A549 (cell line): ENCODE measurements at regions not wholly inside any gene's neighbourhood (a gene's known extent, or its start where the extent isn't known, plus 50 kb on each side); places are given as distances from the start of the nearest gene placed in this dataset.

Source experiments
- ATAC-seq, 2 experiments: fragments of 200-7000 bp in 1 of 2; fragments of >200 bp in 1 of 2; cut with Nextera tagmentation in 1 of 2; cut with Tn5 transposase in 1 of 2; 3 replicates each; pipeline versions ENCODE4 v1.8.0 to v1.9.1; 2018 to 2020; ENCODE audit warnings: mild to moderate bottlenecking in 1 of 2, moderate library complexity in 1 of 2
- CTCF ChIA-PET: fragments of 300-600 bp; sonication (Branson Sonifier 250); formaldehyde crosslinking; extraction: SDS; loops from one replicate; lab custom pipeline; 2021; ENCODE audit warnings: antibody characterized with exemption, inconsistent platforms; lab: Yijun Ruan, JAX
- POLR2A ChIA-PET: fragments of 350-600 bp; formaldehyde crosslinking; extraction: SDS; loops from one replicate; lab custom pipeline; 2021; ENCODE audit warnings: antibody characterized with exemption, inconsistent platforms; lab: Yijun Ruan, JAX
- DNase-seq, 2 experiments: peaks; one replicate each; pipeline versions ENCODE4 v3.0.0 to v3.0.0-alpha.2; 2011 to 2016; ENCODE audit warnings: low read depth in 1 of 2, low spot score in 1 of 2
- FAIRE-seq: peaks from 2 replicates; lab custom pipeline; 2011; peaks lifted over from hg19 to GRCh38; lab: Jason Lieb, UNC
- H3K27ac ChIP-seq, 2 experiments: fragments of >200 bp; sonication (Bioruptor Twin); formaldehyde crosslinking; 3 replicates each; pipeline ENCODE4 v1.5.1; 2016 to 2017
- H3K4me1 ChIP-seq: fragments of >200 bp; sonication (Bioruptor Twin); formaldehyde crosslinking; 3 replicates; pipeline ENCODE4 v1.6.1; 2016
- H3K4me2 ChIP-seq: fragments of >200 bp; sonication (Bioruptor Twin); formaldehyde crosslinking; 3 replicates; pipeline ENCODE4 v1.6.1; 2016
- H3K4me3 ChIP-seq: fragments of >200 bp; sonication (Bioruptor Twin); formaldehyde crosslinking; 3 replicates; pipeline ENCODE4 v1.5.1; 2016
- H3K9me3 ChIP-seq: fragments of >200 bp; sonication (Bioruptor Twin); formaldehyde crosslinking; 3 replicates; pipeline ENCODE4 v1.6.1; 2016
- BHLHE40 ChIP-seq: IDR thresholded peaks from 2 replicates; pipeline ENCODE4 v1.6.1; 2012; ENCODE audit warnings: low read depth, low read length, inconsistent platforms
- CBX2 ChIP-seq: fragments of 200-600 bp; sonication (generic); IDR thresholded peaks from 2 replicates; pipeline ENCODE4 v1.6.1; 2016; ENCODE audit warnings: low read depth, mild to moderate bottlenecking, borderline replicate concordance
- CHD4 ChIP-seq: fragments of 200-600 bp; sonication (generic); IDR thresholded peaks from 2 replicates; pipeline ENCODE4 v1.6.1; 2016; ENCODE audit warnings: antibody characterized with exemption, mild to moderate bottlenecking, borderline replicate concordance
- EHMT2 ChIP-seq: fragments of 200-600 bp; sonication (generic); IDR thresholded peaks from 2 replicates; pipeline ENCODE4 v1.6.1; 2016; ENCODE audit warnings: antibody characterized with exemption, low read depth, mild to moderate bottlenecking, moderate library complexity
- ELK1 ChIP-seq: fragments of 150-350 bp; IDR thresholded peaks from 2 replicates; pipeline ENCODE4 v1.6.1; 2014; ENCODE audit warnings: low read depth, mild to moderate bottlenecking, low read length
- ESRRA ChIP-seq: fragments of 150-350 bp; IDR thresholded peaks from 2 replicates; pipeline ENCODE4 v1.6.1; 2014; ENCODE audit warnings: mild to moderate bottlenecking, low read length, borderline replicate concordance
- FOSB ChIP-seq: fragments of 250-450 bp; sonication (Bioruptor Pico); IDR thresholded peaks from 2 replicates; pipeline ENCODE4 v1.5.0; 2020; ENCODE audit warnings: mild to moderate bottlenecking, moderate library complexity
- FOXS1 ChIP-seq: fragments of 250-450 bp; sonication (Bioruptor Pico); IDR thresholded peaks from 2 replicates; pipeline ENCODE4 v1.5.0; 2020; ENCODE audit warnings: mild to moderate bottlenecking, moderate library complexity
- HDAC2 ChIP-seq: fragments of 200-600 bp; sonication (generic); IDR thresholded peaks from 2 replicates; pipeline ENCODE4 v1.6.1; 2016
- HOXB5 ChIP-seq: fragments of 250-450 bp; sonication (Bioruptor Pico); IDR thresholded peaks from 2 replicates; pipeline ENCODE4 v1.5.0; 2020; ENCODE audit warnings: mild to moderate bottlenecking, moderate library complexity
- KDM1A ChIP-seq: fragments of 200-600 bp; sonication (generic); IDR thresholded peaks from 2 replicates; pipeline ENCODE4 v1.6.1; 2016; ENCODE audit warnings: low read depth, mild to moderate bottlenecking
- MAZ ChIP-seq: fragments of 150-350 bp; IDR thresholded peaks from 2 replicates; pipeline ENCODE4 v1.6.1; 2014; ENCODE audit warnings: antibody characterized with exemption, low read depth, low read length, borderline replicate concordance
- NFE2L2 ChIP-seq: fragments of 150-350 bp; conservative IDR thresholded peaks from 2 replicates; pipeline ENCODE4 v1.6.1; 2014; ENCODE audit warnings: low read length
- NPAS2 ChIP-seq: fragments of 250-450 bp; sonication (Bioruptor Pico); IDR thresholded peaks from 2 replicates; pipeline ENCODE4 v1.8.0; 2022; ENCODE audit warnings: mild to moderate bottlenecking, moderate library complexity, borderline replicate concordance
- POLR2A ChIP-seq: IDR thresholded peaks from 2 replicates; pipeline ENCODE4 v1.6.1; 2012; ENCODE audit warnings: mild to moderate bottlenecking, low read length
- RAD21 ChIP-seq, 2 experiments: fragments of >200 bp in 1 of 2; sonication (Bioruptor Twin) in 1 of 2; formaldehyde crosslinking in 1 of 2; IDR thresholded peaks in 1 of 2; conservative IDR thresholded peaks in 1 of 2; 2 replicates in 1 of 2; 3 replicates in 1 of 2; pipeline ENCODE4 v1.6.1; 2012 to 2018; ENCODE audit warnings: inconsistent platforms in 1 of 2
- RCOR1 ChIP-seq: fragments of 150-350 bp; IDR thresholded peaks from 2 replicates; pipeline ENCODE4 v1.6.1; 2014; ENCODE audit warnings: antibody characterized with exemption, low read length, low read depth
- REST ChIP-seq: fragments of 200-600 bp; sonication (generic); IDR thresholded peaks from 2 replicates; pipeline ENCODE4 v1.6.1; 2016; ENCODE audit warnings: antibody characterized with exemption, mild to moderate bottlenecking, moderate library complexity
- SMC3 ChIP-seq: fragments of >200 bp; sonication (Bioruptor Twin); formaldehyde crosslinking; IDR thresholded peaks from 3 replicates; pipeline ENCODE4 v1.6.1; 2018; ENCODE audit warnings: inconsistent platforms
- SREBF2 ChIP-seq: fragments of 450-650 bp; IDR thresholded peaks from 2 replicates; pipeline ENCODE4 v1.6.1; 2014; ENCODE audit warnings: mild to moderate bottlenecking, moderate library complexity
- TFCP2L1 ChIP-seq: fragments of 250-450 bp; sonication (Bioruptor Pico); IDR thresholded peaks from 2 replicates; pipeline ENCODE4 v1.5.0; 2021; ENCODE audit warnings: mild to moderate bottlenecking
- USF2 ChIP-seq: fragments of 450-650 bp; IDR thresholded peaks from 2 replicates; pipeline ENCODE4 v1.6.1; 2014; ENCODE audit warnings: antibody characterized with exemption
- ZC3H11A ChIP-seq: fragments of 450-650 bp; IDR thresholded peaks from 2 replicates; pipeline ENCODE4 v1.6.1; 2014; ENCODE audit warnings: antibody characterized with exemption, mild to moderate bottlenecking
- ZNF302 ChIP-seq: fragments of 250-450 bp; sonication (Bioruptor Pico); IDR thresholded peaks from 2 replicates; pipeline ENCODE4 v1.9.0; 2021; ENCODE audit warnings: inconsistent platforms, mild to moderate bottlenecking, moderate library complexity
- ZSCAN20 ChIP-seq: fragments of 250-450 bp; sonication (Bioruptor Pico); IDR thresholded peaks from 2 replicates; pipeline ENCODE4 v1.8.0; 2022; ENCODE audit warnings: mild to moderate bottlenecking, moderate library complexity
- WGBS: methylation state at CpG from one replicate; pipeline ENCODE4 v1.1.6; 2017; ENCODE audit errors: missing lambda C conversion rate; 5-methylcytosine and 5-hydroxymethylcytosine counted together
- TF ChIP-seq, protein P1 (sequence below): IDR thresholded peaks from 2 replicates; pipeline ENCODE4 v1.6.1; 2012; ENCODE audit warnings: low read depth, borderline replicate concordance
- TF ChIP-seq, protein P2 (sequence below): fragments of >200 bp; sonication (Bioruptor Twin); formaldehyde crosslinking; IDR thresholded peaks from 3 replicates; pipeline ENCODE4 v1.6.1; 2016
- TF ChIP-seq, protein P3 (sequence below): IDR thresholded peaks from 2 replicates; pipeline ENCODE4 v1.6.1; 2012

DNA sequence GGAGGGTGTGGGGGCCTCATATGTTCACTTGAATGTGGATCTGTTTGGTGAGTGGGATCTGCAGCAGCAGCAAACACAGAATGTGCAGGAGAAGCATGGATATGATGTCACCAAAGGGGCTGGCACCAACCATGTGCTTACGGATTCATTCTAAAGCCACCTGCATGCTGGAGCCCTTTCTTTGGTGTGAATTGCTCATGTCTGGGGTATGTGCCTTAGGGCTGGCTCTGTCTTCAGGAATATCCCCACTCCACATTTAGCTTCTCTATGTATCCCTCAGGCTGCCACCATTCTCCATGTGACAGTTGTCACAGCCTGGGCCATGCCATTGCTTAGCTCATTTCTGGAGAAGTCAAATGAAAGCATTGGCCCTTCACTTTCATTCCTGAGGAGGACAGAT is 606.8 kb upstream of the AMELY start:
- no CpG with 5 or more reads among the region's 1 CpG for WGBS
- no peak for DNase-seq
- no peak for ATAC-seq

GRCh38 chrY:7516268-7516667 is 604.7 kb upstream of the AMELY start:
- 0% methylated on average over 2 of the region's 3 CpGs for WGBS
- no peak overlapping the region for H3K4me3 ChIP-seq
- H3K4me1 ChIP-seq: no peaks in the 10 kb centered on the region
- ATAC-seq: no peak
- H3K9me3 ChIP-seq: no peaks in the 10 kb centered on the region
- POLR2A ChIA-PET: no interaction called here
- CTCF ChIA-PET: no interaction called here
- TF ChIP-seq KDM1A (no peak), HDAC2 (no peak), TFCP2L1 (CRISPR knock-in tag) (no peak), ZNF302 (CRISPR knock-in tag) (no peak), RCOR1 (no peak), BHLHE40 (no peak), CHD4 (no peak), FOSB (CRISPR knock-in tag) (no peak), NPAS2 (CRISPR knock-in tag) (no peak), MAZ (no peak), NFE2L2 (no peak), ZC3H11A (no peak), HOXB5 (CRISPR knock-in tag) (no peak), ZSCAN20 (CRISPR knock-in tag) (no peak)
- TF ChIP-seq, protein P1, sequence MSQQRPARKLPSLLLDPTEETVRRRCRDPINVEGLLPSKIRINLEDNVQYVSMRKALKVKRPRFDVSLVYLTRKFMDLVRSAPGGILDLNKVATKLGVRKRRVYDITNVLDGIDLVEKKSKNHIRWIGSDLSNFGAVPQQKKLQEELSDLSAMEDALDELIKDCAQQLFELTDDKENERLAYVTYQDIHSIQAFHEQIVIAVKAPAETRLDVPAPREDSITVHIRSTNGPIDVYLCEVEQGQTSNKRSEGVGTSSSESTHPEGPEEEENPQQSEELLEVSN: no peak
- TF ChIP-seq, protein P2, sequence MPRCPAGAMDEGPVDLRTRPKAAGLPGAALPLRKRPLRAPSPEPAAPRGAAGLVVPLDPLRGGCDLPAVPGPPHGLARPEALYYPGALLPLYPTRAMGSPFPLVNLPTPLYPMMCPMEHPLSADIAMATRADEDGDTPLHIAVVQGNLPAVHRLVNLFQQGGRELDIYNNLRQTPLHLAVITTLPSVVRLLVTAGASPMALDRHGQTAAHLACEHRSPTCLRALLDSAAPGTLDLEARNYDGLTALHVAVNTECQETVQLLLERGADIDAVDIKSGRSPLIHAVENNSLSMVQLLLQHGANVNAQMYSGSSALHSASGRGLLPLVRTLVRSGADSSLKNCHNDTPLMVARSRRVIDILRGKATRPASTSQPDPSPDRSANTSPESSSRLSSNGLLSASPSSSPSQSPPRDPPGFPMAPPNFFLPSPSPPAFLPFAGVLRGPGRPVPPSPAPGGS: no peak
- H3K4me2 ChIP-seq: no peak overlapping the region
- no peak for FAIRE-seq
- H3K27ac ChIP-seq: no peak overlapping the region
- DNase-seq: no peak

More for the DNA sequence above, 606.8 kb upstream of the AMELY start:
- Histone ChIP-seq H3K27ac (no peak overlapping the region), H3K4me3 (no peak overlapping the region), H3K9me3 (no peaks in the 10 kb centered on the region), H3K4me2 (no peak overlapping the region), H3K4me1 (no peaks in the 10 kb centered on the region)
- ChIA-PET POLR2A (no interaction called here), CTCF (no interaction called here)
- TF ChIP-seq RAD21 (conservative IDR thresholded peaks at IDR 0.05 in 1 of 2, IDR thresholded peaks at IDR 0.05 in 1 of 2) (no peak), NFE2L2 (no peak), USF2 (no peak), ESRRA (no peak), BHLHE40 (no peak), NPAS2 (CRISPR knock-in tag) (no peak), FOXS1 (CRISPR knock-in tag) (no peak), CBX2 (no peak), REST (no peak), POLR2A (no peak), ZC3H11A (no peak), SREBF2 (no peak), ZNF302 (CRISPR knock-in tag) (no peak), ELK1 (no peak), HOXB5 (CRISPR knock-in tag) (no peak), SMC3 (no peak), EHMT2 (no peak)
- TF ChIP-seq, protein P3, sequence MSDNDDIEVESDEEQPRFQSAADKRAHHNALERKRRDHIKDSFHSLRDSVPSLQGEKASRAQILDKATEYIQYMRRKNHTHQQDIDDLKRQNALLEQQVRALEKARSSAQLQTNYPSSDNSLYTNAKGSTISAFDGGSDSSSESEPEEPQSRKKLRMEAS: no peak
- no peak for FAIRE-seq
